WTC11 (cell line): ENCODE measurements at regions not wholly inside any gene's neighbourhood (a gene's known extent, or its start where the extent isn't known, plus 50 kb on each side); places are given as distances from the start of the nearest gene placed in this dataset.

Experiments used
- ATAC-seq: fragments of 200-7000 bp; cut with Tn5 transposase; 2 replicates; pipeline ENCODE4 v1.10.0; 2021; ENCODE audit warnings: mild to moderate bottlenecking, moderate library complexity
- CTCF ChIA-PET: fragments of 300-600 bp; sonication (Branson Sonifier 250); formaldehyde crosslinking; loops from one replicate; lab custom pipeline; 2021; ENCODE audit warnings: antibody characterized with exemption; lab: Charles Lee
- POLR2A ChIA-PET: fragments of 350-600 bp; sonication (Branson Sonifier 250); formaldehyde crosslinking; loops from one replicate; lab custom pipeline; 2021; ENCODE audit warnings: antibody characterized with exemption; lab: Charles Lee
- DNase-seq: peaks from one replicate; pipeline ENCODE4 v3.0.0; 2021; ENCODE audit warnings: low spot score
- H3K27ac Mint-ChIP-seq: 2 replicates; pipeline ENCODE4 v1.8.0; 2021; ENCODE audit warnings: mixed read lengths
- H3K27me3 Mint-ChIP-seq: 2 replicates; pipeline ENCODE4 v1.8.0; 2021; ENCODE audit warnings: low read depth, mild to moderate bottlenecking, moderate library complexity, mixed read lengths
- H3K36me3 Mint-ChIP-seq: 2 replicates; pipeline ENCODE4 v1.8.0; 2021; ENCODE audit warnings: mixed read lengths
- H3K4me1 Mint-ChIP-seq: 2 replicates; pipeline ENCODE4 v1.8.0; 2022; ENCODE audit warnings: mixed read lengths
- H3K4me3 Mint-ChIP-seq: 2 replicates; pipeline ENCODE4 v1.8.0; 2021; ENCODE audit warnings: mild to moderate bottlenecking, moderate library complexity, mixed read lengths
- H3K9me3 Mint-ChIP-seq: 2 replicates; pipeline ENCODE4 v1.8.0; 2021; ENCODE audit warnings: mixed read lengths
- ARID4B ChIP-seq: sonication (generic); formaldehyde crosslinking; IDR thresholded peaks from 2 replicates; pipeline ENCODE4 v1.8.0; 2023; ENCODE audit warnings: missing genetic modification reagents, mild to moderate bottlenecking, borderline replicate concordance
- CDX4 ChIP-seq: fragments of 250-450 bp; sonication (Bioruptor Pico); IDR thresholded peaks from 2 replicates; pipeline ENCODE4 v1.9.0; 2021; ENCODE audit warnings: moderate library complexity, mild to moderate bottlenecking, inconsistent platforms, borderline replicate concordance
- CREB1 ChIP-seq: sonication (generic); formaldehyde crosslinking; IDR thresholded peaks from 2 replicates; pipeline ENCODE4 v1.8.0; 2023; ENCODE audit warnings: mild to moderate bottlenecking, missing genetic modification reagents
- E2F1 ChIP-seq: sonication (generic); formaldehyde crosslinking; IDR thresholded peaks from 2 replicates; pipeline ENCODE4 v1.8.0; 2022; ENCODE audit warnings: mild to moderate bottlenecking, missing genetic modification reagents
- E2F5 ChIP-seq: sonication (generic); formaldehyde crosslinking; IDR thresholded peaks from 2 replicates; pipeline ENCODE4 v1.8.1; 2022; ENCODE audit warnings: mild to moderate bottlenecking, moderate library complexity, missing genetic modification reagents
- FOXJ3 ChIP-seq: sonication (generic); formaldehyde crosslinking; IDR thresholded peaks from 2 replicates; pipeline ENCODE4 v1.9.0; 2021; ENCODE audit warnings: missing genetic modification reagents, mild to moderate bottlenecking, borderline replicate concordance
- FOXK1 ChIP-seq: sonication (generic); formaldehyde crosslinking; IDR thresholded peaks from 2 replicates; pipeline ENCODE4 v1.8.0; 2022; ENCODE audit warnings: mild to moderate bottlenecking, moderate library complexity, missing genetic modification reagents
- FOXP4 ChIP-seq: sonication (generic); formaldehyde crosslinking; IDR thresholded peaks from 2 replicates; pipeline ENCODE4 v1.8.0; 2022; ENCODE audit warnings: mild to moderate bottlenecking, missing genetic modification reagents
- GRHL2 ChIP-seq: fragments of 250-450 bp; sonication (Bioruptor Pico); IDR thresholded peaks from 2 replicates; pipeline ENCODE4 v1.8.0; 2022; ENCODE audit warnings: mild to moderate bottlenecking, moderate library complexity; ENCODE audit not compliant: insufficient replicate concordance, severe bottlenecking
- KAT7 ChIP-seq: sonication (generic); formaldehyde crosslinking; IDR thresholded peaks from 2 replicates; pipeline ENCODE4 v1.8.1; 2023; ENCODE audit warnings: missing genetic modification reagents, mild to moderate bottlenecking, borderline replicate concordance
- MAX ChIP-seq: sonication (generic); formaldehyde crosslinking; IDR thresholded peaks from 2 replicates; pipeline ENCODE4 v1.8.0; 2022; ENCODE audit warnings: mild to moderate bottlenecking, missing genetic modification reagents
- MXD4 ChIP-seq: fragments of 250-450 bp; sonication (Bioruptor Pico); IDR thresholded peaks from 2 replicates; pipeline ENCODE4 v1.8.0; 2021; ENCODE audit warnings: mild to moderate bottlenecking, moderate library complexity, borderline replicate concordance
- MYBL2 ChIP-seq: sonication (generic); formaldehyde crosslinking; IDR thresholded peaks from 2 replicates; pipeline ENCODE4 v1.8.1; 2023; ENCODE audit warnings: mild to moderate bottlenecking, moderate library complexity, missing genetic modification reagents
- NR1H2 ChIP-seq: sonication (generic); formaldehyde crosslinking; IDR thresholded peaks from 2 replicates; pipeline ENCODE4 v1.9.0; 2021; ENCODE audit warnings: mild to moderate bottlenecking, moderate library complexity, missing genetic modification reagents
- NR2C2 ChIP-seq: sonication (generic); formaldehyde crosslinking; IDR thresholded peaks from 2 replicates; pipeline ENCODE4 v1.8.0; 2022; ENCODE audit warnings: mild to moderate bottlenecking, missing genetic modification reagents
- OVOL2 ChIP-seq: fragments of 250-450 bp; sonication (Bioruptor Pico); IDR thresholded peaks from 2 replicates; pipeline ENCODE4 v1.9.0; 2021; ENCODE audit warnings: mild to moderate bottlenecking, borderline replicate concordance
- ZMAT4 ChIP-seq: fragments of 250-450 bp; sonication (Bioruptor Pico); IDR thresholded peaks from 2 replicates; pipeline ENCODE4 v1.9.0; 2021; ENCODE audit warnings: mild to moderate bottlenecking
- ZNF317 ChIP-seq: sonication (generic); formaldehyde crosslinking; IDR thresholded peaks from 2 replicates; pipeline ENCODE4 v1.8.1; 2023; ENCODE audit warnings: low read depth, mild to moderate bottlenecking, moderate library complexity, missing genetic modification reagents, borderline replicate concordance

- no peaks in the 10 kb centered on the region for H3K27me3 Mint-ChIP-seq
- CTCF ChIA-PET = interaction anchor here (0.6 to 2.3 kb wide), 2 partner anchors 10 to 219 kb away, joined by 5 to 34 read pairs; no protein-coding TSS in a partner anchor
Measured at GRCh38 chr7:86928308-86928707, 131.1 kb downstream of the ELAPOR2 start.

More at GRCh38 chr7:86928308-86928707, 131.1 kb downstream of the ELAPOR2 start:
- no peak overlapping the region for H3K4me3 Mint-ChIP-seq
- H3K36me3 Mint-ChIP-seq = peaks cover 32% of the 10 kb centered on the region
- H3K9me3 Mint-ChIP-seq = no peaks in the 10 kb centered on the region
- ATAC-seq = no peak
- no peak overlapping the region for H3K27ac Mint-ChIP-seq
- peaks cover 1% of the 10 kb centered on the region; the same call in 1 of the 2 replicates for H3K4me1 Mint-ChIP-seq
- TF ChIP-seq GRHL2 (CRISPR knock-in tag) (no peak), MXD4 (CRISPR knock-in tag) (no peak), FOXK1 (CRISPR knock-in tag) (no peak), ARID4B (CRISPR knock-in tag) (no peak), NR1H2 (CRISPR knock-in tag) (no peak), CREB1 (CRISPR knock-in tag) (no peak), KAT7 (CRISPR knock-in tag) (no peak), E2F1 (no peak), FOXJ3 (CRISPR knock-in tag) (no peak), E2F5 (CRISPR knock-in tag) (no peak), FOXP4 (CRISPR knock-in tag) (no peak), OVOL2 (CRISPR knock-in tag) (no peak), MYBL2 (CRISPR knock-in tag) (no peak), NR2C2 (no peak), ZMAT4 (CRISPR knock-in tag) (no peak), CDX4 (CRISPR knock-in tag) (no peak), MAX (CRISPR knock-in tag) (no peak), ZNF317 (CRISPR knock-in tag) (no peak)
- TF ChIP-seq, all 79 proteins: peak for 0
- no peak for DNase-seq
- POLR2A ChIA-PET = no interaction called here
